Stimulated activated CD4-positive, alpha-beta T cell treated with anti-CD3 and anti-CD28 coated beads, Interleukin-12 subunit alpha, Interleukin-12 subunit beta, amount 100 ng/mL, for 48 hours (primary cell): ENCODE measurements at regions not wholly inside any gene's neighbourhood (a gene's known extent, or its start where the extent isn't known, plus 50 kb on each side); places are given as distances from the start of the nearest gene placed in this dataset.
"Not testable (repeated sequence)": the region's sequence is repeated elsewhere in the genome, so short reads cannot be mapped to it uniquely, and the experiment has no call there.

Experiments used
- DNase-seq, 3 donors: peaks; one replicate each; pipeline ENCODE4 v3.0.0-alpha.2; 2020; ENCODE audit warnings: low read depth in 2 of 3, low spot score in 1 of 3

GRCh38 chr3:177249203-177249602 is 51.9 kb upstream of the TBL1XR1 start:
- DNase-seq = no peak

DNA sequence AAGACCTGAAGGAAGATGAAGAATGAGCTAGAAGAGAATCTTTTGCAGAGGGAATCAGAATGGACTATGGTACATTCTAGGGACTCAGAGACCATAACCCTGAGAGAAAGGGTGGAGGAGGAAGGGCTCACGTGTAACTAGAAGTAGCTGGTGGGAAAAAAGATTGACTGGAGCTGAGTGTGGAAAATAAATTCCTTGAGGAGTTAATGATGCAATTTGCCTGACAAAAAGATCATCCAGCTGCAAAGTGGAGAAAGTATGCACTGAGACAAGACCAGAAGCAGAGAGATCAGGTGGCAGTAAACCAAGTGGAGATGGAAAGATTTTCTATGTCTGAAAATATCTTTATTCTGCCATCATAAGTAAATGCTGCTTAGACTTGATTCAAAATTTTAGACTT is 52.9 kb upstream of the TBL1XR1 start:
- no peak for DNase-seq

DNA sequence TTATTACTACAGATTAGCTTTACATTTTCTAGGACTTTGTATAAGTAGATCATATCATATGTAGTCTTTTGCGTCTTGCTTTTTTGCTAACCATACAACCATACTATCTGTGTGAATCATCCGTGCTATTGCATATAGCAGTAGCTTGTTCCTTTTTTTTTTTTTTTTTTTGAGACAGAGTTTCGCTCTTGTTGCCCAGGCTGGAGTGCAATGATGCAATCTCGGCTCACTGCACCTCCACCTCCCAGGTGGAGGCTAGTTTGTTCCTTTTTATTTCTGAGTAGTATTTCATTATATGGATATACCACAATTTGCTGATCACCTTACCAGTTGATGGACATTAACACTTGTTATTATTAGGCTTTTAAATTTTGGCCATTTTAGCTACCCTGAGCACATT is 54.5 kb upstream of the TBL1XR1 start:
- DNase-seq = no peak

GRCh38 chr3:177257006-177257405 is 59.7 kb upstream of the TBL1XR1 start:
- DNase-seq = no peak

GRCh38 chr3:177257625-177258024 is 60.3 kb upstream of the TBL1XR1 start:
- no peak for DNase-seq

GRCh38 chr3:177262396-177262795 is 65.1 kb upstream of the TBL1XR1 start:
- DNase-seq = no peak

GRCh38 chr3:177263615-177264368 is 66.5 kb upstream of the TBL1XR1 start:
- DNase-seq = no peak

- DNase-seq = not testable (repeated sequence)
Observed at GRCh38 chr3:177271811-177272501, 74.7 kb upstream of the TBL1XR1 start.

GRCh38 chr3:177278016-177278415 is 80.7 kb upstream of the TBL1XR1 start:
- no peak for DNase-seq

- no peak for DNase-seq
Observed at GRCh38 chr3:177279118-177279815, 82.0 kb upstream of the TBL1XR1 start.

GRCh38 chr3:177281292-177282118 is 84.2 kb upstream of the TBL1XR1 start:
- no peak for DNase-seq

DNA sequence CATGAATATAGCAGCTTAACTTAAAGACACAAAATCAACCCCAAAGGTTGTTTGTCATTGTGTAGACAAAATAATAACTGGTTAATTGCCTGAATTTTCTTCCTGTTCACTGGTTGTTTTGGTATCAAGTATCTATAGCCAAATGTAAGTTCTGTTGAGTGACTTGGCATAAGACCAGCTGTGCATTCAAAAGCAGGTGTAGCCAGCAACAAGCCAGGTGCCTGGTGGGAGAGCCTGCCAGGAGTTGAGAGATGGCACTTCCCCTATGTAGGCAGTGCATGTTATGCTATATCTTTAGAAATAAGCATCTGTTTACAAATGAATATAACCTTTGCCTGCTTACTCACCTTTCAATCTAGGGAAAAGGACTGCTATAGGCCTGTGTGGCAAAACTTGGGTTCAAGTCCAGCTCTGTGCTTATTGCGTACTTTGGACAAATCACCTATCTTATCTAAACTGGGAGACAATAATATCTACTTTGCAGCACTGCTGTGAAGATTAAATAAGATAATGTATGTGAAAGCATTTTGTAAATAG is 84.9 kb upstream of the TBL1XR1 start:
- DNase-seq = no peak

GRCh38 chr3:177283983-177284382 is 86.7 kb upstream of the TBL1XR1 start:
- DNase-seq = no peak

GRCh38 chr3:177284383-177284881 is 87.2 kb upstream of the TBL1XR1 start:
- DNase-seq = peak; percentile 3 to 23 (median 22)

- DNase-seq = no peak
Observed at GRCh38 chr3:177286034-177286433, 88.8 kb upstream of the TBL1XR1 start.

DNA sequence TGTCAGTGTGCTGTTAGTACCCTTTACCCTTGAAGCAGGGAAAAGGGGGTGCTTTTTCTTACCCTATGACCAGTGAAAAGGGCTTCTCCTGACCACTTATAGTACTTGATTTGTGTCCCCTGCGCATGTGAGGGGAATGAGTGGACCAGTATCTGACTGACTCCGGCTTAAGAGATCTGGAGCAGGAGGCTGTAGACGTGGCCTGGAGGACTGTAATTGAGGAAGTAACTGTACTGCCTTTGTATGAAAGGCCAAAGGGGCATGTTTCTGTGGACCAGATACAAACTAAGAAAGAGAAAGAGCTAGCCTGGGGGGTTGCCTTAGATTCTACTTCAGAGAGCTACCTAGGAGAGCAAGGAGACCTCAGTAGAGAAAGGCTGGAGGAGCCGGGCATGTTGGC is 89.9 kb upstream of the TBL1XR1 start:
- DNase-seq = no peak

DNA sequence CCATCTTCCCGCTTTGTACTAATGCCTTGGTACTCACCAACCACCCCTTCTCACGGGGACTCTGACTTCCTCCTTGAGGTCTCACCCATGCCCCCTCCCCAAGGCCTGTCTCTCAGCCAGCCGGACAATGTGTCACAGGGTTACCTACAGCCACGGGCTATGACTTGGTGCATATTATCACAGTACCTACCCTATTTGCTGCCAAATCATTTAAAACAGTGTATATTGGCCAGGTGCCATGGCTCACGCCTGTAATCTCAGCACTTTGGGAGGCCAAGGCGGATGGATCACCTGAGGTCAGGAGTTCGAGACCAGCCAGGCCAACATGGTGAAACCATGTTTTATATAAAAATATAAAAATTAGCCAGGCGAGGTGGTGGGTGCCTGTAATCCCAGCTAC is 93.4 kb upstream of the TBL1XR1 start:
- no peak for DNase-seq

DNA sequence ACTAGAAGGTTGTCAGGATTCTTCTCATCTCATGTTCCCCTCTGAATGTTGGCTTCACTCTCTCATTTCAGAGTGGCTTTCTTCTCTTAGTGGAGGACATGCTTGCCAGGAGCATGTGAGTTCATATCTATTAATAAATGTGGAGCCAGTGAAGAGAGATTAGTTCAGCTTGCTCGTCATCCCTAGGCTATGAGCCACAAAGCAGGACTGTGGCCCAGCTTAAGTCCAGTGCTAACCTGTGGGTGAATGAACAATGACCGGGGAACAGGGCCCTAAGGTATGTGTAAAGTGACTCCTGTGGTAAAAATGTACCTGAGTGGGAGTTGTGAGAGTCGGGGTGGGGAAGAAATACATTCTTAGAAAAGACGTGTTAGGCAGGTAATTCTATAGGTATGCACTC is 96.9 kb upstream of the TBL1XR1 start:
- no peak for DNase-seq

GRCh38 chr3:177295116-177295515 is 97.8 kb upstream of the TBL1XR1 start:
- no peak for DNase-seq

DNA sequence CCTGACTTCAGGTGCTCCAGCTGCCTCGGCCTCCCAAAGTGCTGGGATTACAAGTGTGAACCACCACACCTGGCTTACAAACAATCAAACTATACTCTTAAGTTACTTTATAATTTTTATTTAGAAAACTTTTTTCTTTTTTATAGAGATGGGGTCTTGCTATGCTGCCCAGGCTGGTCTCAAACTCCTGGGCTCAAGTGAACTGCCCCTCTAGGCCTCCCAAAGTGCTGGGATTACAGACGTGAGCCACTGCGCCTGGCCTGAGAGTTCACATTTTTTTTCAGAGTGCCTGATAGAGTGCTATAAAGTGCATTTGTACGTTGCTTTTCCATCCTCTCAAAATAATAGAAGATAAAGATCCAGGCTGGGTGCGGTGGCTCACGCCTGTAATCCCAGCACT is 102.0 kb upstream of the TBL1XR1 start:
- DNase-seq = no peak
